M059J (cell line): ENCODE measurements at regions not wholly inside any gene's neighbourhood (a gene's known extent, or its start where the extent isn't known, plus 50 kb on each side); places are given as distances from the start of the nearest gene placed in this dataset.
"Not testable (repeated sequence)": the region's sequence is repeated elsewhere in the genome, so short reads cannot be mapped to it uniquely, and the experiment has no call there.

ENCODE experiments used
- DNase-seq: peaks from one replicate; pipeline ENCODE4 v3.0.0-alpha.2; 2012; ENCODE audit warnings: low read depth

- no peak for DNase-seq
Observed at GRCh38 chr5:3484836-3485235, 110.8 kb upstream of the IRX1 start.

- DNase-seq, result no peak
Observed at GRCh38 chr5:3481175-3481574, 114.5 kb upstream of the IRX1 start.

GRCh38 chr5:3475674-3476073 is 120.0 kb upstream of the IRX1 start:
- DNase-seq, result no peak

GRCh38 chr5:3466392-3466791 is 129.2 kb upstream of the IRX1 start:
- no peak for DNase-seq

- DNase-seq, result no peak
Observed at GRCh38 chr5:3460416-3460815, 135.2 kb upstream of the IRX1 start.

- DNase-seq, result no peak
Observed at GRCh38 chr5:3456121-3456681, 139.4 kb upstream of the IRX1 start.

- DNase-seq, result not testable (repeated sequence)
Observed at GRCh38 chr5:3454028-3454427, 141.6 kb upstream of the IRX1 start.

GRCh38 chr5:3452622-3453021 is 143.0 kb upstream of the IRX1 start:
- no peak for DNase-seq

- no peak for DNase-seq
Observed at GRCh38 chr5:3451961-3452360, 143.7 kb upstream of the IRX1 start.

- no peak for DNase-seq
Observed at GRCh38 chr5:3449481-3449880, 146.2 kb upstream of the IRX1 start.

- no peak for DNase-seq
Observed at GRCh38 chr5:3446410-3446809, 149.2 kb upstream of the IRX1 start.

GRCh38 chr5:3445517-3445916 is 150.1 kb upstream of the IRX1 start:
- not testable (repeated sequence) for DNase-seq

GRCh38 chr5:3432135-3432534 is 163.5 kb upstream of the IRX1 start:
- DNase-seq, result no peak

- no peak for DNase-seq
Observed at GRCh38 chr5:3430691-3431090, 164.9 kb upstream of the IRX1 start.

GRCh38 chr5:3429962-3430361 is 165.7 kb upstream of the IRX1 start:
- no peak for DNase-seq

GRCh38 chr5:3428334-3428733 is 167.3 kb upstream of the IRX1 start:
- DNase-seq, result no peak

GRCh38 chr5:3424946-3425345 is 170.7 kb upstream of the IRX1 start:
- DNase-seq, result no peak

GRCh38 chr5:3417376-3417943 is 178.2 kb upstream of the IRX1 start:
- peak; percentile 7 for DNase-seq

GRCh38 chr5:3414371-3414770 is 181.3 kb upstream of the IRX1 start:
- no peak for DNase-seq

- peak; percentile 2 for DNase-seq
Observed at GRCh38 chr5:3412146-3412545, 183.5 kb upstream of the IRX1 start.

GRCh38 chr5:3411363-3411762 is 184.3 kb upstream of the IRX1 start:
- no peak for DNase-seq

- DNase-seq, result no peak
Observed at GRCh38 chr5:3401635-3402034, 194.0 kb upstream of the IRX1 start.

- DNase-seq, result no peak
Observed at GRCh38 chr5:3400659-3401058, 195.0 kb upstream of the IRX1 start.

- no peak for DNase-seq
Observed at GRCh38 chr5:3394891-3395599, 200.6 kb upstream of the IRX1 start.
